DMS79 (cell line): ENCODE measurements at regions not wholly inside any gene's neighbourhood (a gene's known extent, or its start where the extent isn't known, plus 50 kb on each side); places are given as distances from the start of the nearest gene placed in this dataset.
"Not testable (repeated sequence)": the region's sequence is repeated elsewhere in the genome, so short reads cannot be mapped to it uniquely, and the experiment has no call there.

Experiments
- DNase-seq: peaks from one replicate; lab custom pipeline; 2025; lab: John Stamatoyannopoulos, UW

- not testable (repeated sequence) for DNase-seq
Measured at GRCh38 chr11:3444420-3444744, 65.4 kb upstream of the ZNF195 start.

GRCh38 chr11:3443700-3444419 lies 64.9 kb upstream of the ZNF195 start:
- DNase-seq, result not testable (repeated sequence)

- DNase-seq, result not testable (repeated sequence)
Measured at GRCh38 chr11:3437441-3437840, 58.5 kb upstream of the ZNF195 start.

- DNase-seq, result no peak
Measured at GRCh38 chr11:3434976-3435375, 56.0 kb upstream of the ZNF195 start.

- DNase-seq, result not testable (repeated sequence)
Measured at GRCh38 chr11:3429191-3429590, 50.2 kb upstream of the ZNF195 start.
